ENCODE measurements at regions not wholly inside any gene's neighbourhood (a gene's known extent, or its start where the extent isn't known, plus 50 kb on each side); places are given as distances from the start of the nearest gene placed in this dataset.

DNA sequence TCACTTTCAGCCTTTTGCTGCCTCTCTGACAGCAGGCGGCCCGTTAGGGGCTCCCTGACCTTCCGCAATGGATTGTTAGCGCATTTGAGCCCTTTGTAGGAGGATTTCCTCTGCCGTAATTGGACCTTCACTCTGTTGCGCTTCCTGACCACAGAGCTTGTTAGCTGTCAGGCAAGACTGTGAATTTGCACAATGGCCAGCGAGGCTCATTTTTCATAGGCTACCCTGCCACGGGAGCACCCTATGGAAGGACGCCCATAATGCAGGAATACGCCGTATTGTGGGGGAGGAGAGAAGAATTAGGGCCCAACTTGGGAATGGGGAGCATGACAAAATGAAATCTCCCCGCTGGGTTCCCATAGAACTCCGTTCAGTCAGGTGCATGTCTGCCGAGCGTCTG is 205.2 kb upstream of the NLRP1 start:
- no peak for DNase-seq

DNA sequence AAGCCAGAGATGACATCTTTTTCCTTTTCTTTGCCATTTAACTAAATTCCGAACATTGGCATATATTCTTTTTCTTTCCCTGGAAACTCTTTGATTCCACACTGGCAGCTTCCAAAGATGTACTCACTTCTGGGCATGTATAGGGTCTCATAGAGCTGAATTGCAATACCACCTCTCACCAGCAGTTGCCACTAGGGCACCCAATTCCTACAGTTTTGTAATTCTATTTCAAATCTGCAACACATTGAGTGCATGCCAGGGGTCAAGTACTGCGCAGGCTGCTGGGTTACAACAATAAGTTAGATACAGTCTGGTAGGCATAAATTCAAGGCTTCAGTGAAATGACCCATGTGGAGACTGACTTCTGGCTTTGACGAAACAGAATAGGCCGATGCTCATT is 208.8 kb upstream of the NLRP1 start:
- no peak for DNase-seq

DNA sequence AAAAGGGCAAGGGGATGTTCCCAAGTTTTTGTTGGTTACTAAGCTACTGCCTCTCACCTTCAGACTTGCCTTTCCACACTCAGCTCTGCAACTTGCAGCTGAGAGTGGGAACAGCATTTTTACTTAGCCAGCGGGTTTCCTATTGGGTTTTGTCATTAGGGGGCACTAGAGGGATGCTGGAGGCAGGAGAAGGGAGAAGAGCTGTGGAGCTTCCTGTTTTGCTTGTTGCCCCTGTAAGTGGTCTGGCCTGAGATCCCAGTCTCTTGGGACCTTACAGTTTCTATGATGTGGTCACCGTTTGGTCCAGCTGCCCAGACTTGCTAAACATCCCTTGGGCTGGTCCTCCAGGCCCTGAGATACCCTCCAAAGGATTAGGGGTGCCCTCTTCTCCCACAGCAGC is 209.6 kb upstream of the NLRP1 start:
- no peak for DNase-seq

DNA sequence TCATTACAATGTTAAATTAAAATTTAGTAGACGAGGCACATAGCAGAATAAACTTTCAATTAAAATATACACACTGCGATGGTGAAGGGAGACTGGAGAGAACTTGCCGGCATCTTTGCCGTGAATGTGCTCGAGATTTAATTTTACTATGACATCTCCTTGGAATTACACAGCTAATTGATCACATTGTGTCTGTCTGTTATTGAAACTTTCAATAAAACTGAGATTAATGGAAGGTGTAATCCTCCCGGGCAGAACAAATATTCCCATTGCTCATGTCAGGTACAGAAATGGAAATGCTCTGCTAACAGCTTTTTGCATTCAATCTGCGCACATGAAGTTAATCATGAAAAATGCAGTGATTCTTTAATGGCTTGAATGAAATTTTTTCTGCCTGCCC is 210.1 kb upstream of the NLRP1 start:
- no peak for DNase-seq

DNA sequence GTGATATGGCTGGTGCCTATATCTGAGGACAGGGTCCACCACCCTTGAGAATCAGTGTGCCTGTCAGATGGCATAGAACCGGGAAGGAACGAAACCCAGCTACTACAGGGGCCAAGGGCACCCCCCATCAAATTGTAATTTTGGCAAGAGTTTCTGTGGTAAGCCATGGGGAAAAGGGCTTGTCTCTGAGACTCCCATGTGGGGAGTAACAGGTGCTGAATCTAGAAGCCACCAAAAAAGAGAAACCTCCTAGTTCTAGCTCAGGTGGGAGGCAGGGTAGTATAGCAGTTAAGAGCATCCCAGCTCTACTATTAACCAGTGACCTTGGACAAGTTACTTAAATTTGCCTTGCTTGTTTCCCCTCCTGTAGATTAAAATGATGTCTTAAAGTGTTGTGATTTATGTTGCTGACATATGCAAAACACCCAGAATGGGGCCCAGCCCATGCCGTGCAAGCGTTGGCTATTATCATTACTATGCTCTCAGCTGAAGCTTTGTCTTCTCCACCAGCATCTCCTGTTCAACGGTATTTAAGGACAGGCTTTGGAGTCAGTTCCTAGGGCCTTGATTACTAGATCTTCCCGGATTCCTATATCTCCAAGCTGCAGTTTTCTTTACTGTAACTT is 210.7 kb upstream of the NLRP1 start:
- DNase-seq = no peak

DNA sequence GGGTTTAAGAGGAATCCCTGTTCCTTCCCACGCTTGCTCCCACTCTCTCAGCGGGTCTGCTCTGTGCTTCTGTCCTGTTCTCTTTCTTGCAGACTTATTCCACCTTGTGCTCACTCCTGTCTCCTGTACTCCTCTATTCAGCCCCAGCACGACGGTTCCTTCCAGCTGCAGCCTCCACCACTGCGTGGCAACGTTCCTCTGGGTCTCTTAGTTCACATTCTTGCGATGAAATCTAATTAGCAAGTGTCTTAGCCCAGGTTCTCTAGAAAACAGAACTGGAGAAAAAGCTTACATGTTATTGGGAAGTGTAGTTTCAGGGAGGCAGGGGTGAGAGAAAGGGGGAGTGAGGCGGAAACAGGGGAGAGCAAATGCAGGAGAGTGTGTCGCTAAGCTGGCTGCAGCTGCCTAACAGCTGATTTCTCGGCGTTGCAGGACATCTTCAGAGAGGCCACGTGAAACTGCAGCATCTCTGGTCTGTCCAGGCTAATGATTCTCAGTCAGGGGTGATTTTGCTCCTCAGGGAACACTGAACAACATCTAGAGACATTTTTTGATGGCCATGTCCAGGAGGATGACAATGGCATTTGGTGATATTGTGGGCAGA is 213.2 kb upstream of the NLRP1 start:
- DNase-seq = no peak

DNA sequence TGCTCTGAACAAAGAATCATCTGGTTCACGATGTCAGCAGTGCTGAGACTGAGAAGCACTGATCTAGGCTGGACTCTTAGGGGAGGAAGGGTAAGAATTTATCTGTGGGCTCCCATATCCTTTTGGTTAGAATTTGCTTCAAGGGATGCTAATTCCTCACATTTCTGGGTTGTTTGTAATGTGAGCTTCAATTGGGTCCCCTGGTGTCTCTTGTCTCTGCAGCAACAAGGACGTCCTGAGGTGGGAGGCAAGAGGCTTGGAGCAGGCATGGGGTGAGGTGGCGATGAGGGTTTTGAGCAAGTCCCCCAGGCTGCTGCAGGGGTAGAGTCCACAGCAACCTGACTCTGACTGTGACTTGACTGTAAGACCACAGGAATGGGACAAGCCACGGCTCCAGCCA is 213.8 kb upstream of the NLRP1 start:
- DNase-seq = no peak

DNA sequence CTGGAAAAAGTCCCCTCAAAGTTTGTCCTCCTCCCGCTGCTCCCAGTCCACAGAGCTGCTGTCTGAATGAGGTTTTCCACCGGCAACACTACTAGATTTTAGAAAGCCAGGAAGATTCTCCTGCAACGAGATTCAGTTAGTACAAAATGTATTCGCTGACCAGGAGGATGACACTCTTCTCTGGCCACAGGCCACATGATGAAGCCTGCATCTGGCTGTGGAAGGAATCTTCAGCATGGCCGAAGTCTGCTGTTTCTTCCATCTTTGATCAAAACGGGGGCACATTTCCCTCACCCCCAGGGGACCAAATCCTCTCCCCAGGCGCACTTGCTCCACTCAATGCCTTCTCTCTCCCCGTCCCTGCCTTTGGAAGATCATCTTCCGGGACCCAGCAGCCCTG is 215.8 kb upstream of the NLRP1 start:
- DNase-seq = no peak

DNA sequence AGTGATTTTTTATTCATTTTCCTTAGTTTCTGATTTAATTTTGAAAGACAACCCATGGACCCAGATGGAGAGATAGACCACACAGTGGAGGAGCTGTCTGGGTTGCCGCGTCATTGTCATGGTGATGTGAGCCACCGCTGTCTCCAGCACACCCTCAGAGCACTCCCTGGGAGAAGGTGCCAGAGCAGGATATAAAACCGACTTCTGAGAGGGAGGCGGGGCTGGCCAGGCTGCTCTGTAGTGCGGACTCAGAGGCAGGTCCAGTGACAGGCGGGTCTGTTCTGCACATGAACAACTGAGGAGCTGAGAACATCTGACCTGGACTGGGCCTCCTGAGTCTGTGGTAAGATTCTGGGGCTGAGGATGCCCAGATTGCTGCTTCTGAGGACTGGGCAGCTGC is 216.3 kb upstream of the NLRP1 start:
- DNase-seq = no peak

DNA sequence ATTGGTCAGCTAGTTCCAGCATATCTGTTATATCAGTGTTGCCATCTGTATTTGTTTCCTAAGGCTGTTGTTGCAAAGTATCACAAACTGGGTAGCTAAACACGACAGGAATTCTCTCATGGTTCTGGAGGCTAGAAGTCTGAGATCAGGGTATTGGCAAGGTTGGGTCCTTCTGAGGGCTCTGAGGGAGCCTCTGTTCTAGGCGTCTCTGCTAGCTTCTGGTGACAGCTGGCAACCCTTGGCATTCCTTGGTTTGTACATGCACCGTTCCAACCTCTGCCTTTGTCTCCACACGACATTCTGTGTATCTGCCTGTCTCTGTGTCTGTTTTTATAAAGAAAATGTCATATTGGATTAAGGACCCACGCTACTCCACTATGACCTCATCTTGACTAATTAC is 219.9 kb upstream of the NLRP1 start:
- no peak for DNase-seq

DNA sequence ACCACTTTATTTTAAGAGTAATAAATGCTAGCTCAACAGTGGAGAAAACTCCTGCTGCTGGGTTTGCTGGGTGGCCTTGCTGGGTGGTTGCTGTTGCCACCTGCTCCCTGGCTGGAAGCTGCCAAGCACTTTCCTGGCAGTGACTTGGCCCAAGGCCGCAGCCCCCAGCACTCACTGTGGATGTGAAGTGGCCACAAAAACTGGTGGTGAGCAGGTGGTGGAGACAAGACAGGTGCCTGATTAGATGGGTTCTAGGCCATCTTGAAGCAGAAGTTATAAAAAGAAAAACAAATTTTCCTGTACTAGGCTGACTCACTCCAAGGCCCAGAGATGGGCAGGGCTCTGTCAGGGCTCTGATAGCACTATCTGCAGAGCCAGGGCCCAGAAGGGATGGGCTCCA is 224.7 kb upstream of the NLRP1 start:
- DNase-seq = no peak

DNA sequence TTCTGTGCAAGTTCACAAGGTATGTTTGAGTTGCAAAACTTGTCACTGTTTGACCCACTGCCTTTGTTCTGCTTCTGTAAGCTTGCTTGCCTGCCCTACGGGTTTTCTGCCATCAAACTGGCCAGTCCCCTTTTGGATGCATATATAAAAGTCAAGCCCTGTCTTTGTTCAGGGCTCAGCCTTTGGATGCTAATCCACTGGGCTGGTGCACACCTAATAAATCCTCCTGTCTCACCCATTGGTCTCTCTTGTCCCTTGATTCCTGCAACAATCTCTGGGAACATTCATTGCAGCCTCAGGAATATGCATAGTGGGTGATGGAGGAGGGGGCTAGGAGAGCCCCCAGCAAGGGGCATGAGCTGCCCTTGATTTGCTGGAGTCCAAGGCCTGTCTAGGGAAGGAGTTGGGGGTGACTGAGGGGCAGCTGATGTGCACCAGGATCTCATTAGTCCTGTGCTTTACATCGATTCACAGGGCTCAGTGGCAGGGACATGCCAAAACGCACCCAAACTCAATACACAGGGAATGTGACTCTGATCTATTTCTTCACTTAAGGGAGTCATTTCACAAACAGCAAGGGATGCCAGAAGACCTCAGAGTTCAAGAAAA is 225.4 kb upstream of the NLRP1 start:
- DNase-seq = no peak

DNA sequence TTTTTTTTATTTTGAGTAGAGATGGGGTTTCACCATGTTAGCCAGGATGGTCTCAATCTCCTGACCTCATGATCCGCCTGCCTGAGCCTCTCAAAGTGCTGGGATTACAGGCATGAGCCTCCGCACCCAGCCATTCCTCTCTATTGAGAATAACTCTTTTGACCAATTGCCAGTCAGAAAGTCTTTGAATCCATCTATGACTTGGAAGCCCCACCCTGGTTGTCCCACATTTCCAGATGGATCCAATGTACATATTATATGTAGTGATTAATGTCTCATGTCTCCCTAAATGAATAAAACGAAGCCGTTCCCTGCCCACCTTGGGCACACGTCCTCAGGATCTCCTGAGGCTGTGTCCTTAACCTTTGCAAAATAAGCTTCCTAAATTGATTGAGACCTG is 228.3 kb upstream of the NLRP1 start:
- DNase-seq = no peak

DNA sequence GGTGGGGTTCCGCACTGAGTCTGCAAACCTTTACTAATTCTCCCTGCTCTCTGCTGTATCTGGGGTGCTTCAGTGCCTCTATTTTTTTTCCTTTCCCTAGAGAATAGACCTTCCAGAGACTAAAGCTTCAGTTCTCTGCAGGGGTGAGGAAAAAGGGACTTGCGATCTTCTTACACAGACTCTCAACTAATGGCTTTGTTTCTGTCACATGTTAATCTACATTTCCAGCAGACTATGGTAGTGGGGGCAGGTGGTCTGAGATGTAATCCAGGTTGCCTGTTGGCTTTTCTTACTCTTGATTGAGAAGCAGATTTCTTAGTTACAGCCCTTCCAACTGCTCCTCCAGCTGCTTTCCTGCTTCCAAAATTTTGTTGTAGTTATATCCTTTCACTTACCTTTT is 229.0 kb upstream of the NLRP1 start:
- no peak for DNase-seq

DNA sequence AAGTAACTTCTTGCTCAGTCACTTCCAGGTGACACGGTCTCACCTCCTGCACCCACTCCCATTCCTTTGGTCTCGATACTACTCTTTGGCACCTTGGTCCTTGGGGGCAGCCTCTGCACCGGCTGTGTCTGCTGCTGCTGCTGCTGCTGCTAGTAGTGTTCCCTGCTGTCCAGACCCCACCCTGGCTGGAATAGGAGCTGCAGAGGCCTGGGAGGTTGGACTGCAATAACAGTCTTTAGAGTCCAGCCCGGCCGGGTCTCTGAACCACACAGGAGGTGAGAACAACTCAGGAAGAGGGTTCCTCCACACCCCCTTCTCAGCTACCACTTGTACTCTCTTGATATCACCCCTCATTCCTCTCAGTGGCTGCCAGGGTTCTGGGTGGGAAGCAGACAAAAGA is 231.1 kb upstream of the NLRP1 start:
- no peak for DNase-seq

DNA sequence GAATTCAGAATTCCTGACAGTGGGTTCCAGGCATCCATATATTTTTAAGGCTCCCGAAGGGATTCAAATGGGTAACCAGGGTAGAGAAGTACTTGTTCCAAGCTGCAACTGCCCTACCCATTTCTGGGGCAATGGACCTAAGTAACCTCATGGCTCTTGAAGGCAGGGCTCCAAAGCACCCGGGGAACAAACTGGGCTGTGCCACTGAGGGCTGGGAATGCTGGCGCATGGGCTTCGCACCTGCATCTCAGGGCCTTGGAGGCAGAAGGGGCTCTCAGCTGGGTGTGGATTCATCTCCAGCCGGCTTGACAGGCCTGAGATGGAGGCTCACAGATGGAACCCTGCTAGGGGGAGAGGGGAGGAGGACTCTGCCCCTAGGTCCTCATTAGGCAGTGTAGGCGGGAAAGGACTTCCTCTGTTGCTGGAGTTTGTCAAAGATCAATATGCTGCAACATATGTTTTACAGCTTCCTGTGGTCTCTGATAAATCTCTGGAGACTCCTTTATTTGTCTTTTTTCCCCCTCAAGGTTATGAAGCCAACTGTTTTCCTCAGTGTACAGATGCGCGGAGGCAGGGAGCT is 232.3 kb upstream of the NLRP1 start:
- DNase-seq = no peak

DNA sequence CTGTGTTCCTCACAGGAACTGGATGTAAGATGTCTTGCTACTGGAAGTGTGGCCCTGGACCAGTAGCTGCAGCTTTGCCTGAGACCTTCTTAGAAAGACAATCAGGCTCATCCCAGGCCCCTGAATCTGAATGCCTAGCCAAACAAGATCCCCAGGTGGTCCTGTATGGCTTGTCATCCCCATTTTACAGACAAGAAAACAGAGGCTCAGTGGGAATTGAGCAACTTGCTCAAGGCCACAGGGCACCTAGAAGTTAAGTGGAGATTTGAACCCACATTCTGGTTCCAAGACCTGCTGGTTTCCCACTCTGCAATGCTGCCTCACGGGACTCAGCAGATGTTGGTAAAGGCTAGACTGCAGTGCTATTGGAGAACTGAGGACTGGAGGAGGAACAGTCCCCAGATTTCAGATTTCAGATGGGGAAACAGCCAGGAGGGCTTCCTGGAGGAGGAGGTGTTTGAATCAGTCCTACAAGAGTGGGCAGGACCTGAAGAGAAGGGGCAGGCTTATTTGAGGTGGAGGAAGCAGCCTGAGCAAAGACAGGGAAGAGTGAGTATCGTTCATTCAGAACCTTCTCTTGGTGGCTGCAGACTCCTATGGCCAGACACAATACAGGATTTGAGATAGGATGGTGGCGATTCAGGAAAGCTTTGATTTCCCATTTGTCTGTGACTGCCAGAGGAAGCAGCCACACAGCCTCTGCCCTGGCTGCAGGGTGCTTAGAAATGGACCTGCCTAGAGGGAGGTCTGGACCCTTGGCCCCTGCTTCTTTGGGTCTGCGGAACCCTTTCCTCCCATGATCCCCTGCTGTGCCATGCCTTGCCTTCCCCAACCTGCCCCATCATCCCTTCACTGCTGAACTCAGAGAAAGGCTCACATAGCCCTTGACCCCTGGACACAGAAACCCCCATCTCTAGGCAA is 233.4 kb upstream of the NLRP1 start:
- no peak for DNase-seq

DNA sequence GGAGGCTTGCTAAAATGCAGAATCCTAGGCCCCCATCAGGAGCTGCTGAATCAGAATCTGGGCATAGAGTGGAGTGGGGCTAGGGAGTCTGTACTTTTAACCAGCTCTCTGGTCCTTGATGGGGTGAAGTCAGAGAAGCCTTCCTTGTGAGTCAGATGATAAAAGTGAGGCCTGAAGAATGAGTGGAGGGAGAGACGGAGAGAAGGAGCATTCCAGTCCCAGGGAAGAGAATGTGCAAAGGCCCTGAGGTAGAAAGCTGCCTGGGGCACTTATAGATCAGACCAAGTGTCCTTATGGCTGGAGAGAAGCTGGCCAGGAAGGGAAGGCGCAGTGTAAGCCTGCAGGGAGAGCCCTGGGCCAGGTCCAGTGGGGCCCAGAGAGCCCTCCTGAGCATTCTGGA is 235.1 kb upstream of the NLRP1 start:
- no peak for DNase-seq

DNA sequence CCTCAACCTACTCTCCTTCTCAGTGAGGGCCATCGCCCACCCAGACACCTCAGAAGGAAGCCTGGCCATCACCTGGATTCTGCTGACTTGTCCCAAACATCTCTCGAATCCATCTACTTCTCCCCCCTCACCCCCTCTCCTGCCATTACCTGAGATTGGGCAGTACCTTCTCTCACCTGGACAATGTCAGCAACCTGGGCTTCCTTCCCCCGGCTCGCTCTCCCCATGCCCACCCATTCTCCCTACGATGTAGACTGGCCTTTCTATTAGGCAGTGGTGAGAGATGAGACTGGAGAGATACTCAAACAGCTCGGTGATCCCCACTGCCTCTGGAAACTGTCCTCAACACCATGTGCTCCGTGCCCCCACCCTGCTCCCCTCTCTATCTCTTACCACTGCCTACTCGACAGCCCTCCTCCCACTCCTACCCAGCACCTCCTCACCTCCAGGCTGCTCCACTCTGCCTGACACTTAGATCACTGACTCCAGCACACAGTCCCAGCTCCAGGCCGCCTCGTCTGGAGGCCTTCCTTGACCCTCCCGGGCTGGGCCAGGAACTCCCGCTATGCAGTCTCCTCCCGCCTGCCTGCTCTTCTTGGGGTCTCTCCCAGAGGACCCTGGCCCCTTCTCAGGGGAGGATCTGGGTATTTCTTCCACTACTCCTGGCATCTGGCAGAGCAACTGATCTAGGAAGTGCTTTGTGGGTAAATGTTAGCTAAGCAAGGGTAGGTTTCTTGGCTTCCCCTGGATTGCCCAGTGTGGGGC is 235.8 kb upstream of the NLRP1 start:
- no peak for DNase-seq

DNA sequence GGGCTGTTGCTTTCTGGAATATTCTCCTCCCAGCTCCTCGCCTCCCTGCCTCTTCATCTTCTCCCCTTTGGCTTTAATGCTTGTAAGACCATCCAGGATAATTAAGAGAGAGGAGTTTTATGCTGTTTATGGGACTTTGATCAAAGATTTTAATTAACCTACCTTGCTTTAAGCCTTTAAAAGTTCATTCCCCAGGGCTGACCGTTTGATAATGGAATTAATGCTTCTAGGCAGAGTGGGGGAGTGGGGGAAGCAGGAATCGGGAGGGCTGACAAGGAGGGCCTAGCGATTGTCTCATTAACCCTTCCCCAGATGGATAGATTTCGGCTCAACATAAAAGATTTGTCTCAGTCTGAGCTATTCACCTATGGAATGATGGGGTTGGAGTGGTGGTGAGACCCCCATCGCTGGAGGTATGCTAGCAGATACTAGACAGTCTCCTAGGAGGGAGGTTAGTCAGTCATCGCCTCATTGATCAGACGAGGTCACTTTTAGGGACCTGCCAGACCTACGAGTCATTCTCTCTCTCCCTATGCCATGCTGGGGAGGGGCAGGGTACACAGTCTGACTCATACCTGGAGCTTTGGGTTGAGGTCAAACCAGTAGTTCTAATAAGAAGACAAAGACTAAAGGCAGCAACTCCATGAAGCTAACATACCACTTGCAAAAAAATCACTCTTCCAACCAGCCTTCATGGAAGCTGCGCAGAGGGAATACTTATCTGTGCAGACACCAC is 236.6 kb upstream of the NLRP1 start:
- DNase-seq = peak; percentile 27

DNA sequence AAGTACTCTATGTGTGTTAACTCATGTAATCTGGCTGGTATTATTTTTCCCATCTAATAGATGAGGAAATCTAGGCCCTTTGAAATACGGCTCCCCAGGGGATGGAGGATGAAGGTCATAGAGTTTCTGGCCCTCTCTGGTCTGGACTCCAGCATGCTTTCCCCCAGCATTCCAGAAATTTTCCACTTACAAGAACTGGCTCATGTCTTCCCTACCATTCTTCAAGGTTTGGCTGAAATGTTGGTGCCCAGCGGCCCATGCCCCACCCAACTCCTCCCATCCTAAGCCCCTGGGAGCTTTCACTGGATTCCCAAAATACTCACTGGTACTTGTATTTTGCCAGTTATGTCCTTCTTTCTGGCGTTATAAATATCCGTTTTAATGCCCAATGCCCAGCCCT is 237.5 kb upstream of the NLRP1 start:
- DNase-seq = no peak

Data from stimulated activated CD4-positive, alpha-beta T cell treated with anti-CD3 and anti-CD28 coated beads, Interleukin-15, amount 100 ng/mL, for 24 hours (primary cell).